ENCODE measurements at regions not wholly inside any gene's neighbourhood (a gene's known extent, or its start where the extent isn't known, plus 50 kb on each side); places are given as distances from the start of the nearest gene placed in this dataset.

- TF ChIP-seq CTCF (conservative IDR thresholded peaks at IDR 0.05; ENCODE audit: low read depth, low read length) (no peak), EZH2 (IDR thresholded peaks at IDR 0.05; ENCODE audit: borderline replicate concordance, low read depth, low read length, poor library complexity, severe bottlenecking) (no peak)
Observed at GRCh38 chr2:126406267-126406666, 249.7 kb upstream of the GYPC start.
